Dermis microvascular lymphatic vessel endothelial cell (primary cell): ENCODE measurements at regions not wholly inside any gene's neighbourhood (a gene's known extent, or its start where the extent isn't known, plus 50 kb on each side); places are given as distances from the start of the nearest gene placed in this dataset.
"Not testable (repeated sequence)": the region's sequence is repeated elsewhere in the genome, so short reads cannot be mapped to it uniquely, and the experiment has no call there.

Experiments
- DNase-seq, 2 donors: peaks; one replicate each; pipeline versions ENCODE4 v3.0.0 to v3.0.0-alpha.2; 2010; ENCODE audit warnings: low read depth in 2 of 2

- no peak for DNase-seq
Measured at GRCh38 chr13:90622541-90622940, 724.9 kb upstream of the MIR17HG start.

GRCh38 chr13:90623318-90624011 is 724.0 kb upstream of the MIR17HG start:
- DNase-seq: no peak

GRCh38 chr13:90627813-90628212 is 719.7 kb upstream of the MIR17HG start:
- DNase-seq: no peak

- no peak for DNase-seq
Measured at GRCh38 chr13:90628471-90628870, 719.0 kb upstream of the MIR17HG start.

GRCh38 chr13:90630716-90631115 is 716.8 kb upstream of the MIR17HG start:
- no peak for DNase-seq

GRCh38 chr13:90632184-90632583 is 715.3 kb upstream of the MIR17HG start:
- no peak for DNase-seq

GRCh38 chr13:90633849-90634248 is 713.6 kb upstream of the MIR17HG start:
- DNase-seq: no peak

GRCh38 chr13:90640976-90641375 is 706.5 kb upstream of the MIR17HG start:
- no peak for DNase-seq

GRCh38 chr13:90641884-90642283 is 705.6 kb upstream of the MIR17HG start:
- DNase-seq: no peak

GRCh38 chr13:90645582-90645981 is 701.9 kb upstream of the MIR17HG start:
- DNase-seq: no peak

GRCh38 chr13:90648497-90648896 is 699.0 kb upstream of the MIR17HG start:
- DNase-seq: no peak

GRCh38 chr13:90652036-90652435 is 695.5 kb upstream of the MIR17HG start:
- DNase-seq: no peak

- no peak for DNase-seq
Measured at GRCh38 chr13:90654970-90655369, 692.5 kb upstream of the MIR17HG start.

- DNase-seq: not testable (repeated sequence)
Measured at GRCh38 chr13:90664200-90664599, 683.3 kb upstream of the MIR17HG start.

- DNase-seq: no peak
Measured at GRCh38 chr13:90673746-90674145, 673.7 kb upstream of the MIR17HG start.

GRCh38 chr13:90675129-90675528 is 672.4 kb upstream of the MIR17HG start:
- DNase-seq: no peak

GRCh38 chr13:90680826-90681225 is 666.7 kb upstream of the MIR17HG start:
- DNase-seq: no peak

GRCh38 chr13:90683711-90684131 is 663.8 kb upstream of the MIR17HG start:
- DNase-seq: peak; percentile 57 to 59

GRCh38 chr13:90686442-90686841 is 661.0 kb upstream of the MIR17HG start:
- DNase-seq: peak; percentile 11 to 43

- no peak for DNase-seq
Measured at GRCh38 chr13:90689111-90689510, 658.4 kb upstream of the MIR17HG start.

GRCh38 chr13:90690458-90691080 is 656.9 kb upstream of the MIR17HG start:
- no peak for DNase-seq

- peak in 1 of 2 donors; percentile 47 for DNase-seq
Measured at GRCh38 chr13:90696254-90696653, 651.2 kb upstream of the MIR17HG start.

- DNase-seq: peak in 1 of 2 donors; percentile 1
Measured at GRCh38 chr13:90696656-90697055, 650.8 kb upstream of the MIR17HG start.
